ENCODE measurements at regions not wholly inside any gene's neighbourhood (a gene's known extent, or its start where the extent isn't known, plus 50 kb on each side); places are given as distances from the start of the nearest gene placed in this dataset.

- ChIA-PET POLR2A (ENCODE audit: unreplicated experiment) (no interaction called here), CTCF (no interaction called here)
- Histone ChIP-seq H3K4me3 (ENCODE audit: low read length) (no peak overlapping the region), H3K79me2 (ENCODE audit: low read length) (no peaks in the 10 kb centered on the region), H3K4me1 (ENCODE audit: insufficient read depth, low read length) (no peaks in the 10 kb centered on the region), H3F3A (ENCODE audit: low read length, unreplicated experiment) (no peaks in the 10 kb centered on the region), H3K36me3 (ENCODE audit: low read depth, low read length) (no peaks in the 10 kb centered on the region), H2AFZ (ENCODE audit: low read length) (no peak overlapping the region), H3K9me3 (ENCODE audit: low read length) (no peaks in the 10 kb centered on the region), H4K20me1 (ENCODE audit: low read length) (no peaks in the 10 kb centered on the region), H3K4me2 (ENCODE audit: low read length) (no peak overlapping the region), H3K27me3 (ENCODE audit: low read length) (no peaks in the 10 kb centered on the region), H3K9me2 (replicated peaks; ENCODE audit: low read length) (no peaks in the 10 kb centered on the region), H3K9ac (ENCODE audit: low read length) (no peak overlapping the region), H3K27ac (ENCODE audit: low read length) (no peak overlapping the region)
- BruUV-seq (replicated peaks) = no TSS peak
- TF ChIP-seq EZH2phosphoT487 (IDR thresholded peaks at IDR 0.05; ENCODE audit: borderline replicate concordance, low read length) (no peak), CTCF (conservative IDR thresholded peaks at IDR 0.05; ENCODE audit: low read depth, low read length) (no peak), EZH2 (IDR thresholded peaks at IDR 0.05; ENCODE audit: low read length, unreplicated experiment) (no peak)
- ATAC-seq = no peak
- intact Hi-C loops (cut with micrococcal nuclease) = no loop called here
- no peak for DNase-seq
Measured at GRCh38 chr7:101747879-101748345, 69.5 kb upstream of the CUX1 start.

DNA sequence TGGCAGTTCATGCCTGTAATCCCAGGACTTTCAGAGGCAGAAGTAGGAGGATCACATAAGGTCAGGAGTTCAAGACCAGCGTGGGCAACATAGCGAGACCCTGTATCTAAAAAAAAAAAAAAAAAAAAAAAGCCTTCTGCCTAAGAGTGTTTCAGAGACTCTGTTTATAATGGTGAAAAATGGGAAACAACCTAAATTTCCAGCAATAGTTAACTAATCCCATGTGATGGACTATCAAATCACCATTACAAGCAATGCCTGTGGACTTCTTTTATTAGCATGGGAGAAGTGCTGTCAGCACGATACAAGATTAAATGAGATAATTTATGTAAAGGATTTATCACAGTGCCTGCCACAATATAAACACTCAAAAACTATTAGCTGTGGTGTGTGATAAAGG is 67.5 kb upstream of the CUX1 start:
- no TSS peak for BruUV-seq (replicated peaks)

GRCh38 chr7:101753316-101753715 is 64.1 kb upstream of the CUX1 start:
- Histone ChIP-seq H3K9me3 (ENCODE audit: low read length) (no peaks in the 10 kb centered on the region), H3K27ac (ENCODE audit: low read length) (no peak overlapping the region), H3F3A (ENCODE audit: low read length, unreplicated experiment) (no peaks in the 10 kb centered on the region), H3K79me2 (ENCODE audit: low read length) (no peaks in the 10 kb centered on the region), H3K4me2 (ENCODE audit: low read length) (no peak overlapping the region), H4K20me1 (ENCODE audit: low read length) (no peaks in the 10 kb centered on the region), H3K9ac (ENCODE audit: low read length) (no peak overlapping the region), H3K4me3 (ENCODE audit: low read length) (no peak overlapping the region), H2AFZ (ENCODE audit: low read length) (no peak overlapping the region), H3K27me3 (ENCODE audit: low read length) (no peaks in the 10 kb centered on the region), H3K4me1 (ENCODE audit: insufficient read depth, low read length) (no peaks in the 10 kb centered on the region; the same call in 1 of the 2 replicates), H3K9me2 (replicated peaks; ENCODE audit: low read length) (no peaks in the 10 kb centered on the region), H3K36me3 (ENCODE audit: low read depth, low read length) (no peaks in the 10 kb centered on the region)
- intact Hi-C loops (cut with micrococcal nuclease) = no loop called here
- CTCF ChIA-PET = no interaction called here
- BruUV-seq (replicated peaks) = no TSS peak
- DNase-seq (no peak), ATAC-seq (no peak)
- POLR2A ChIA-PET (ENCODE audit: unreplicated experiment) = interaction anchor here (0.6 kb wide), 1 partner anchor 66 kb away, joined by 3 read pairs; no protein-coding TSS in a partner anchor
- TF ChIP-seq EZH2phosphoT487 (IDR thresholded peaks at IDR 0.05; ENCODE audit: borderline replicate concordance, low read length) = no peak
- TF ChIP-seq EZH2 (IDR thresholded peaks at IDR 0.05; ENCODE audit: low read length, unreplicated experiment) = no peak
- no peak for TF ChIP-seq CTCF (conservative IDR thresholded peaks at IDR 0.05; ENCODE audit: low read depth, low read length)

More for the DNA sequence above, 67.5 kb upstream of the CUX1 start:
- DNase-seq (no peak), ATAC-seq (no peak)
- intact Hi-C loops (cut with micrococcal nuclease) = no loop called here
- no peak overlapping the region for H3K9ac ChIP-seq (ENCODE audit: low read length)
- no peaks in the 10 kb centered on the region for H3K9me2 ChIP-seq (replicated peaks; ENCODE audit: low read length)
- no peak overlapping the region for H3K4me2 ChIP-seq (ENCODE audit: low read length)
- H3K27ac ChIP-seq (ENCODE audit: low read length) = no peak overlapping the region
- no peaks in the 10 kb centered on the region for H3K9me3 ChIP-seq (ENCODE audit: low read length)
- ChIA-PET POLR2A (ENCODE audit: unreplicated experiment) (no interaction called here), CTCF (no interaction called here)
- H3K4me3 ChIP-seq (ENCODE audit: low read length) = no peak overlapping the region
- no peaks in the 10 kb centered on the region for H3K27me3 ChIP-seq (ENCODE audit: low read length)
- no peaks in the 10 kb centered on the region for H3K36me3 ChIP-seq (ENCODE audit: low read depth, low read length)
- no peaks in the 10 kb centered on the region for H4K20me1 ChIP-seq (ENCODE audit: low read length)
- H3F3A ChIP-seq (ENCODE audit: low read length, unreplicated experiment) = no peaks in the 10 kb centered on the region
- TF ChIP-seq EZH2phosphoT487 (IDR thresholded peaks at IDR 0.05; ENCODE audit: borderline replicate concordance, low read length) (no peak), CTCF (conservative IDR thresholded peaks at IDR 0.05; ENCODE audit: low read depth, low read length) (no peak)
- H3K4me1 ChIP-seq (ENCODE audit: insufficient read depth, low read length) = no peaks in the 10 kb centered on the region; the same call in 1 of the 2 replicates
- H2AFZ ChIP-seq (ENCODE audit: low read length) = no peak overlapping the region
- H3K79me2 ChIP-seq (ENCODE audit: low read length) = no peaks in the 10 kb centered on the region
